Urinary bladder (tissue), 3 donors: ENCODE measurements at regions not wholly inside any gene's neighbourhood (a gene's known extent, or its start where the extent isn't known, plus 50 kb on each side); places are given as distances from the start of the nearest gene placed in this dataset.
"Not testable (repeated sequence)": the region's sequence is repeated elsewhere in the genome, so short reads cannot be mapped to it uniquely, and the experiment has no call there.

Experiments used
- DNase-seq: peaks from one replicate; pipeline ENCODE4 v3.0.0-alpha.2; 2015; ENCODE audit errors: extremely low spot score
- H3K27ac ChIP-seq: one replicate; pipeline ENCODE4 v1.5.1; 2013; ENCODE audit warnings: low read depth, mild to moderate bottlenecking, moderate library complexity
- H3K36me3 ChIP-seq: one replicate; pipeline ENCODE4 v1.6.1; 2013; ENCODE audit warnings: mild to moderate bottlenecking, moderate library complexity; ENCODE audit not compliant: insufficient read depth
- H3K4me1 ChIP-seq: one replicate; pipeline ENCODE4 v1.6.1; 2013; ENCODE audit warnings: mild to moderate bottlenecking, moderate library complexity; ENCODE audit not compliant: insufficient read depth
- H3K4me3 ChIP-seq: one replicate; pipeline ENCODE4 v1.5.1; 2013; ENCODE audit warnings: low read depth, low read length
- WGBS: extraction: QIAGEN DNeasy Blood & Tissue Kit; methylation state at CpG from one replicate; pipeline ENCODE4 v1.1.7; 2013; 5-methylcytosine and 5-hydroxymethylcytosine counted together
- donor health status: healthy with polysubstance abuse.
- donor health status: healthy.

- Histone ChIP-seq H3K36me3 (no peaks in the 10 kb centered on the region), H3K4me3 (no peak overlapping the region), H3K27ac (no peak overlapping the region), H3K4me1 (no peaks in the 10 kb centered on the region)
- no peak for DNase-seq
- 85% methylated on average over 12 of the region's 12 CpGs for WGBS
These were observed 206.2 kb upstream of the KAZN start for GRCh38 chr1:14392161-14392858.

GRCh38 chr1:14392859-14393365, 205.6 kb upstream of the KAZN start:
- DNase-seq: no peak
- no peak overlapping the region for H3K27ac ChIP-seq
- no peak overlapping the region for H3K4me3 ChIP-seq
- 79% methylated on average over 5 of the region's 5 CpGs for WGBS
- no peaks in the 10 kb centered on the region for H3K4me1 ChIP-seq
- H3K36me3 ChIP-seq: no peaks in the 10 kb centered on the region

GRCh38 chr1:14396100-14396499, 202.4 kb upstream of the KAZN start:
- whole genome bisulfite sequencing: 87% methylated on average over 5 of the region's 5 CpGs
- no peaks in the 10 kb centered on the region for H3K36me3 ChIP-seq
- H3K4me3 ChIP-seq: no peak overlapping the region
- no peak for DNase-seq
- no peak overlapping the region for H3K27ac ChIP-seq
- H3K4me1 ChIP-seq: no peaks in the 10 kb centered on the region

GRCh38 chr1:14403961-14404645, 194.4 kb upstream of the KAZN start:
- 90% methylated on average over 13 of the region's 13 CpGs for WGBS
- Histone ChIP-seq H3K4me1 (no peaks in the 10 kb centered on the region), H3K4me3 (no peak overlapping the region), H3K36me3 (no peaks in the 10 kb centered on the region), H3K27ac (no peak overlapping the region)
- DNase-seq: no peak

- 3% methylated on average over 1 of the region's 1 CpG for WGBS
- Histone ChIP-seq H3K27ac (no peak overlapping the region), H3K4me1 (no peaks in the 10 kb centered on the region), H3K4me3 (no peak overlapping the region), H3K36me3 (no peaks in the 10 kb centered on the region)
- DNase-seq: no peak
These were observed 193.6 kb upstream of the KAZN start for GRCh38 chr1:14404862-14405301.

GRCh38 chr1:14412235-14412634, 186.2 kb upstream of the KAZN start:
- Histone ChIP-seq H3K27ac (no peak overlapping the region), H3K36me3 (no peaks in the 10 kb centered on the region), H3K4me3 (no peak overlapping the region), H3K4me1 (no peaks in the 10 kb centered on the region)
- DNase-seq: no peak

GRCh38 chr1:14413819-14414490, 184.5 kb upstream of the KAZN start:
- Histone ChIP-seq H3K4me1 (no peaks in the 10 kb centered on the region), H3K36me3 (no peaks in the 10 kb centered on the region), H3K4me3 (no peak overlapping the region), H3K27ac (no peak overlapping the region)
- 58% methylated on average over 5 of the region's 5 CpGs for WGBS
- DNase-seq: no peak

GRCh38 chr1:14415396-14415795, 183.1 kb upstream of the KAZN start:
- no peak for DNase-seq
- H3K4me1 ChIP-seq: no peaks in the 10 kb centered on the region
- no peak overlapping the region for H3K4me3 ChIP-seq
- H3K36me3 ChIP-seq: no peaks in the 10 kb centered on the region
- H3K27ac ChIP-seq: no peak overlapping the region
- WGBS: 69% methylated on average over 3 of the region's 3 CpGs

GRCh38 chr1:14419778-14420218, 178.7 kb upstream of the KAZN start:
- H3K36me3 ChIP-seq, H3K4me1 ChIP-seq, DNase-seq, H3K27ac ChIP-seq, H3K4me3 ChIP-seq: not testable (repeated sequence)
- WGBS: 92% methylated on average over 15 of the region's 15 CpGs

GRCh38 chr1:14420686-14421085, 177.8 kb upstream of the KAZN start:
- DNase-seq: no peak
- H3K36me3 ChIP-seq: no peaks in the 10 kb centered on the region
- WGBS: 96% methylated on average over 26 of the region's 26 CpGs
- no peak overlapping the region for H3K27ac ChIP-seq
- no peaks in the 10 kb centered on the region for H3K4me1 ChIP-seq
- no peak overlapping the region for H3K4me3 ChIP-seq

- WGBS: 93% methylated on average over 5 of the region's 5 CpGs
- no peak overlapping the region for H3K4me3 ChIP-seq
These were observed 177.0 kb upstream of the KAZN start for GRCh38 chr1:14421295-14421976.

GRCh38 chr1:14421977-14422609, 176.4 kb upstream of the KAZN start:
- Histone ChIP-seq H3K4me3 (no peak overlapping the region), H3K27ac (no peak overlapping the region)

More at GRCh38 chr1:14421295-14421976, 177.0 kb upstream of the KAZN start:
- Histone ChIP-seq H3K27ac (no peak overlapping the region), H3K4me1 (no peaks in the 10 kb centered on the region), H3K36me3 (no peaks in the 10 kb centered on the region)
- no peak for DNase-seq

More at GRCh38 chr1:14421977-14422609, 176.4 kb upstream of the KAZN start:
- no peaks in the 10 kb centered on the region for H3K4me1 ChIP-seq
- no peaks in the 10 kb centered on the region for H3K36me3 ChIP-seq
- DNase-seq: no peak
- WGBS: 84% methylated on average over 9 of the region's 9 CpGs
